Loucy (cell line): ENCODE measurements at regions not wholly inside any gene's neighbourhood (a gene's known extent, or its start where the extent isn't known, plus 50 kb on each side); places are given as distances from the start of the nearest gene placed in this dataset.

ENCODE experiments used
- H2AFZ ChIP-seq: fragments of 200-600 bp; sonication (generic); 2 replicates; pipeline ENCODE4 v1.6.0; 2016; ENCODE audit warnings: antibody characterized with exemption, mild to moderate bottlenecking, low read length, moderate library complexity
- H3F3A ChIP-seq: fragments of 200-600 bp; 2 replicates; pipeline ENCODE4 v1.6.0; 2016; ENCODE audit warnings: antibody characterized with exemption, low read depth, mild to moderate bottlenecking
- H3K27me3 ChIP-seq: fragments of 200-600 bp; sonication (generic); 2 replicates; pipeline ENCODE4 v1.6.1; 2014; ENCODE audit warnings: low read length, mild to moderate bottlenecking; ENCODE audit not compliant: insufficient read depth, poor library complexity, severe bottlenecking
- H3K36me3 ChIP-seq: fragments of 200-600 bp; sonication (generic); 2 replicates; pipeline ENCODE4 v1.6.1; 2016; ENCODE audit warnings: low read length; ENCODE audit not compliant: insufficient read depth
- H3K4me1 ChIP-seq: fragments of 200-600 bp; sonication (generic); 2 replicates; pipeline ENCODE4 v1.5.1; 2014; ENCODE audit warnings: low read length, mild to moderate bottlenecking; ENCODE audit not compliant: insufficient read depth, poor library complexity, severe bottlenecking
- H3K4me2 ChIP-seq: fragments of 200-600 bp; sonication (generic); 2 replicates; pipeline ENCODE4 v1.6.0; 2014; ENCODE audit warnings: antibody characterized with exemption, low read length, low read depth, mild to moderate bottlenecking; ENCODE audit not compliant: poor library complexity, severe bottlenecking
- H3K4me3 ChIP-seq: fragments of 200-600 bp; sonication (generic); 2 replicates; pipeline ENCODE4 v1.5.1; 2014; ENCODE audit warnings: low read length, mild to moderate bottlenecking, mixed read lengths; ENCODE audit not compliant: poor library complexity, severe bottlenecking
- H3K79me2 ChIP-seq: fragments of 200-600 bp; sonication (generic); 2 replicates; pipeline ENCODE4 v1.6.1; 2014; ENCODE audit warnings: low read length; ENCODE audit not compliant: insufficient read depth
- H3K9ac ChIP-seq: fragments of 200-600 bp; sonication (generic); 2 replicates; pipeline ENCODE4 v1.6.0; 2014; ENCODE audit warnings: mild to moderate bottlenecking, low read depth, low read length, moderate library complexity; ENCODE audit not compliant: poor library complexity, severe bottlenecking
- H3K9me2 ChIP-seq: fragments of 200-600 bp; sonication (generic); replicated peaks from 2 replicates; pipeline ENCODE4 v1.6.1; 2016; ENCODE audit warnings: low read depth, low read length, mixed read lengths
- H3K9me3 ChIP-seq: fragments of 200-600 bp; sonication (generic); 2 replicates; pipeline ENCODE4 v1.6.1; 2014; ENCODE audit warnings: mild to moderate bottlenecking, antibody characterized with exemption, low read length, low read depth; ENCODE audit not compliant: insufficient read depth
- H4K20me1 ChIP-seq: fragments of 200-600 bp; sonication (generic); 2 replicates; pipeline ENCODE4 v1.6.0; 2014; ENCODE audit warnings: antibody characterized with exemption, low read length, mild to moderate bottlenecking; ENCODE audit not compliant: insufficient read depth, poor library complexity, severe bottlenecking
- CTCF ChIP-seq: fragments of 200-600 bp; sonication (generic); conservative IDR thresholded peaks from 2 replicates; pipeline ENCODE4 v1.5.1; 2014; ENCODE audit warnings: mild to moderate bottlenecking, antibody characterized with exemption, low read length
- EZH2phosphoT487 ChIP-seq: fragments of 200-600 bp; IDR thresholded peaks from 2 replicates; pipeline ENCODE4 v1.6.1; 2018; ENCODE audit warnings: antibody characterized with exemption, mild to moderate bottlenecking, moderate library complexity, borderline replicate concordance

GRCh38 chr13:55992145-55992544, 1148.6 kb upstream of the PRR20A start:
- H3K4me1 ChIP-seq: no peaks in the 10 kb centered on the region
- H3K9ac ChIP-seq: no peak overlapping the region
- no peak overlapping the region for H3K4me3 ChIP-seq
- no peaks in the 10 kb centered on the region for H3F3A ChIP-seq
- no peak overlapping the region for H3K4me2 ChIP-seq
- H4K20me1 ChIP-seq: no peaks in the 10 kb centered on the region
- no peaks in the 10 kb centered on the region for H3K79me2 ChIP-seq
- H3K9me2 ChIP-seq: no peaks in the 10 kb centered on the region
- no peaks in the 10 kb centered on the region for H3K9me3 ChIP-seq
- no peak for TF ChIP-seq CTCF
- TF ChIP-seq EZH2phosphoT487: no peak
- H3K36me3 ChIP-seq: no peaks in the 10 kb centered on the region
- H2AFZ ChIP-seq: no peak overlapping the region
- H3K27me3 ChIP-seq: no peaks in the 10 kb centered on the region

GRCh38 chr13:55999709-56000108, 1141.0 kb upstream of the PRR20A start:
- Histone ChIP-seq H3K9ac (no peak overlapping the region), H3K9me2 (no peaks in the 10 kb centered on the region), H4K20me1 (no peaks in the 10 kb centered on the region), H3K79me2 (no peaks in the 10 kb centered on the region), H3F3A (no peaks in the 10 kb centered on the region), H3K4me2 (no peak overlapping the region), H3K27me3 (no peaks in the 10 kb centered on the region), H3K36me3 (no peaks in the 10 kb centered on the region), H3K9me3 (no peaks in the 10 kb centered on the region), H3K4me3 (no peak overlapping the region), H3K4me1 (no peaks in the 10 kb centered on the region), H2AFZ (no peak overlapping the region)
- TF ChIP-seq CTCF (peak; percentile 21), EZH2phosphoT487 (no peak)

- H3K4me1 ChIP-seq: no peaks in the 10 kb centered on the region
- H3K79me2 ChIP-seq: no peaks in the 10 kb centered on the region
- H3K27me3 ChIP-seq: no peaks in the 10 kb centered on the region
- H3K9me3 ChIP-seq: no peaks in the 10 kb centered on the region
- H3K4me3 ChIP-seq: no peak overlapping the region
- no peaks in the 10 kb centered on the region for H3F3A ChIP-seq
- H3K9ac ChIP-seq: no peak overlapping the region
- H3K36me3 ChIP-seq: no peaks in the 10 kb centered on the region
- TF ChIP-seq EZH2phosphoT487 (no peak), CTCF (no peak)
- H2AFZ ChIP-seq: no peak overlapping the region
- H4K20me1 ChIP-seq: no peaks in the 10 kb centered on the region
- H3K4me2 ChIP-seq: no peak overlapping the region
- no peaks in the 10 kb centered on the region for H3K9me2 ChIP-seq
Observed at GRCh38 chr13:56009418-56009817, 1131.3 kb upstream of the PRR20A start.
